ENCODE measurements at regions not wholly inside any gene's neighbourhood (a gene's known extent, or its start where the extent isn't known, plus 50 kb on each side); places are given as distances from the start of the nearest gene placed in this dataset.

DNA sequence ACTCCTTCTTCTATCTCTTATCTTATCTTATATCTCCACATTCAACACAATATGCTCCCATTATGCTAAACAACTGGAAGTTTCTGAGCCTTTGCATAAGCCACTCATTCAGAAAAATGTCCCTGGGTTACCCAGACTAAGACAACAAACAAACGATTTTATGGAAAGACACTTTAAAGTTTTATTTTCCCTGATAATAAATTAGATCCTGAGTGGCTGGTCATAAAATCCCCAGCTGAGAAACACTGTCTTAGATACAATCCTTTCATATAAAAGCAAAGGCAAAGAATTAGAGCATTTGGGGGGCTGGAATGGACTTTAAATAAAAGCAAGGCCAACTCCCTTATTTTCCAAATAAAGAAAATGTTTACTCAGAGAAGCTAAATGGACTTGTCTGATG is 322.3 kb downstream of the GBE1 start:
- DNase-seq (no peak), ATAC-seq (replicated peaks) (no peak)
- Mint-ChIP-seq H3K27me3 (no peaks in the 10 kb centered on the region), H3K27ac (no peak overlapping the region), H3K36me3 (ENCODE audit: insufficient read depth) (no peaks in the 10 kb centered on the region), H3K9me3 (peaks cover 8 to 11% of the 10 kb centered on the region in 2 donors), H3K4me3 (no peak overlapping the region), H3K4me1 (ENCODE audit: low read depth in 2 of 2) (no peaks in the 10 kb centered on the region)

DNA sequence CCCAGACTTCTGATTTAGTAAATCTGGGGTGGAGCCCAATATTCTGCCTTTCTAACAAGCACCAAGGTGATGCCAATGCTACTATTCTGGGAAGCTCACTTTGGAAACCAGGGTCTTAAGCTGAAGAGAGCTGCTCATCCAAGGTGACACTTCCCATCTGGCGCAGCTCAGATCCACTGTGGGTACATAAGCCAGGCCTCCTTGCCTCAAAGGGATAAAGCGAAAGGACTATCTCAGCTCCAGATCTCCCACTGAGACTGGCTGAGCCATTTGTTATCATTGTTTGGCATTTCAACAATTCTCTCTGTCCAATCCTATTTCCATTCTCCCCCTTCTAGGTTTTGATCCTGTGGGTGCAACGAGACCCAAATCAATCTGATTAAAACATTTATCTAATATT is 323.8 kb downstream of the GBE1 start:
- no peak for ATAC-seq (replicated peaks)
- no peak overlapping the region for H3K27ac Mint-ChIP-seq
- no peaks in the 10 kb centered on the region for H3K4me1 Mint-ChIP-seq (ENCODE audit: low read depth in 2 of 2)
- no peaks in the 10 kb centered on the region for H3K27me3 Mint-ChIP-seq
- no peak overlapping the region for H3K4me3 Mint-ChIP-seq
- H3K9me3 Mint-ChIP-seq = peaks cover 8 to 11% of the 10 kb centered on the region in 2 donors
- DNase-seq = no peak
- H3K36me3 Mint-ChIP-seq (ENCODE audit: insufficient read depth) = no peaks in the 10 kb centered on the region

DNA sequence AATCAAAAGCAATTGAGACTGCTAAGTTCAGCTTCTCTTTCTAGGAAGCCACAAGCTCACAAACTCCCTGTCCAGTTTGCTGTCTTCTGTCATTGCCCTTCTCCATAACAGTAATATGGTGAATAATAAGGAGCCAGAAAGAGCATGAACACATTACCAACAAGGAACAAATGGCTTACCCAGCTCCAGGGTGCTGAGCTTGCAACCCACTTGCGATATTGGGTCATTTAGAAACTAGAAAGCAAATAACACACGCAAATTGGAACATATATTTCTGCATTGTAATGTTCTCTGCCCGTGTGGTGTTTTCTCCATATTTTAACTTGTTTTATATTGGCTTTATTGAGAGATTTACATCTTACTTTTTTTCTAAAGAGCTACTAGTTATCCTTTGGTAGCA is 325.3 kb downstream of the GBE1 start:
- H3K36me3 Mint-ChIP-seq (ENCODE audit: insufficient read depth) = no peaks in the 10 kb centered on the region
- ATAC-seq (replicated peaks) (no peak), DNase-seq (no peak)
- no peak overlapping the region for H3K27ac Mint-ChIP-seq
- peaks cover 8 to 12% of the 10 kb centered on the region in 2 donors for H3K9me3 Mint-ChIP-seq
- no peaks in the 10 kb centered on the region for H3K4me1 Mint-ChIP-seq (ENCODE audit: low read depth in 2 of 2)
- no peak overlapping the region for H3K4me3 Mint-ChIP-seq
- no peaks in the 10 kb centered on the region for H3K27me3 Mint-ChIP-seq

DNA sequence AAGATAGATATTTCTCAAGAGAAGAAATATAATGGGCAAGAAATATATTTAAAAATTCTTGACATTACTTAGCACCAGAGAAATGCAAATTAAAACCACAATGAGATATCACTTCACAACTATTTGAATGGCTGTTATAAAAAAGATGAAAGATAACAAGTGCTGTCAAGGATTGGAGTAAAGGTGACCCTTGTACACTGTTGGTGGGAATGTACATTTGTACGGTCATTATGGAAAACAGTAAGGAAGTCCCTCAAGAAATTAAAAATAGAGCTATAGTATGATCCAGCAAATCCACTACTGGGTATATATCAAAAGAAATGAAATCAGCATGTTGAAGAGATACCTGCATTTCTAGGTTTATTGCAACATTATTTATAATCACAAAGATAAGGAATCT is 326.4 kb downstream of the GBE1 start:
- DNase-seq (no peak), ATAC-seq (replicated peaks) (no peak)
- H3K36me3 Mint-ChIP-seq (ENCODE audit: insufficient read depth) = no peaks in the 10 kb centered on the region
- no peak overlapping the region for H3K4me3 Mint-ChIP-seq
- peaks cover 8% of the 10 kb centered on the region in 2 donors for H3K9me3 Mint-ChIP-seq
- H3K27me3 Mint-ChIP-seq = no peaks in the 10 kb centered on the region
- no peak overlapping the region for H3K27ac Mint-ChIP-seq
- H3K4me1 Mint-ChIP-seq (ENCODE audit: low read depth in 2 of 2) = no peaks in the 10 kb centered on the region

DNA sequence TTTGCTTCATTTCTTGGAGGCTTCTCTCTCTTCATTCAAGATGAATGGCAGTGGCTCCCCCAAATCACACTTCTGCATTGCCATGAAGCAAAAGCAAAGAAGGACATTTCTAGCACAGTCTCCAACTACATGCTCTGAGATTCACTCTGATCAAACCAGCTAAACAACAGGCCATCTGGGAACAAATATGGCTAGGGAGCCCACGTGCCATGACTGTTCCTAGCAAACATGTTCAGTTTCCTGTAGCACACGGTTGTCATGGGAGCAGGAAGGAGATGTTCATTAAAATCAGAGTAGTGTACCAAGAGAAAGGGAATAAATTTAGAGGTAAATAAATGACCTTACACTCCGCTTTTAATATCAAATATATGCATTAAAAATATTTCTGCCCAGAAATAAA is 327.3 kb downstream of the GBE1 start:
- ATAC-seq (replicated peaks) (no peak), DNase-seq (no peak)
- no peaks in the 10 kb centered on the region for H3K36me3 Mint-ChIP-seq (ENCODE audit: insufficient read depth)
- no peak overlapping the region for H3K4me3 Mint-ChIP-seq
- H3K27ac Mint-ChIP-seq = no peak overlapping the region
- no peaks in the 10 kb centered on the region for H3K27me3 Mint-ChIP-seq
- H3K4me1 Mint-ChIP-seq (ENCODE audit: low read depth in 2 of 2) = no peaks in the 10 kb centered on the region
- peaks cover 8% of the 10 kb centered on the region in 2 donors for H3K9me3 Mint-ChIP-seq

DNA sequence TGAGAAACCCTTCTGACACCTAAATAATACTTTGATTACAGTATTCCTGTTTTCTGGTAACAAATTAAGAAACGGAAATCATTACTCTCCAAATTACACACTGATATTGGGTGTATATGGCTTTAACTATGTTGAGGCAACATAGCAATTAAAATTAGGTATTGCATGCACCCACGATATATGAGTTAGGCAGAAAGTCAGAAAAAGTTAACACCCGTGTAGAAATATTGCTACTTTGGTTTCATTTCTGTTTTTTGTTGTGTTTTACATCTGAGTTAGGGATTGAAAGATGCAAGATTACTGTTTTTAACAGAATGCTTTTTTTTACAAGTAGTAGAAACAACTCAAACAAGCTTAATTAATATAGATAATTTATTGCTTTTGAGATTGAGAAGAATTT is 327.8 kb downstream of the GBE1 start:
- no peak for ATAC-seq (replicated peaks)

DNA sequence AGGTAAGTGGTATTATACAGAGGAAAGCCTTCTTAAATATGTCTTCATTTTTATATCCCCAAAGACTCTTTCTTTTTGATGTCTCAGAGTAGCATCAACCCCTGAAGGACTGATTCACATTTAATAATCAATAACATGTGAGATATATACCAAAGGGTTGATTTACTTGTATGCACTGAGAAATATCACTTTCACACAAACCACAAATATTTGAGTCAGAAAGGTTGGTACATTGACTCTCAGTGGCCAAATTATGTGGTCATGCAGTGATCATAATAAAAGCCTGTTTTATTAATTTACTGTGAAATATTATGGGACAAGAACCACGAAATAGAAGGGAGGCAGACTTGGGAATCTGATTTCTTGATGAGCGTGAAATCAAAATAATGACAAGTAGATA is 329.0 kb downstream of the GBE1 start:
- no peaks in the 10 kb centered on the region for H3K4me1 Mint-ChIP-seq (ENCODE audit: low read depth in 2 of 2)
- H3K9me3 Mint-ChIP-seq = peaks cover 0 to 2% of the 10 kb centered on the region in 2 donors
- H3K27me3 Mint-ChIP-seq = no peaks in the 10 kb centered on the region
- no peak overlapping the region for H3K27ac Mint-ChIP-seq
- H3K36me3 Mint-ChIP-seq (ENCODE audit: insufficient read depth) = peaks cover 1% of the 10 kb centered on the region
- H3K4me3 Mint-ChIP-seq = no peak overlapping the region
- ATAC-seq (replicated peaks) (no peak), DNase-seq (no peak)

More for the DNA sequence above, 327.8 kb downstream of the GBE1 start:
- Mint-ChIP-seq H3K4me3 (no peak overlapping the region), H3K27me3 (no peaks in the 10 kb centered on the region), H3K4me1 (ENCODE audit: low read depth in 2 of 2) (no peaks in the 10 kb centered on the region), H3K9me3 (peaks cover 7 to 8% of the 10 kb centered on the region in 2 donors), H3K27ac (no peak overlapping the region), H3K36me3 (ENCODE audit: insufficient read depth) (no peaks in the 10 kb centered on the region)
- no peak for DNase-seq

DNA sequence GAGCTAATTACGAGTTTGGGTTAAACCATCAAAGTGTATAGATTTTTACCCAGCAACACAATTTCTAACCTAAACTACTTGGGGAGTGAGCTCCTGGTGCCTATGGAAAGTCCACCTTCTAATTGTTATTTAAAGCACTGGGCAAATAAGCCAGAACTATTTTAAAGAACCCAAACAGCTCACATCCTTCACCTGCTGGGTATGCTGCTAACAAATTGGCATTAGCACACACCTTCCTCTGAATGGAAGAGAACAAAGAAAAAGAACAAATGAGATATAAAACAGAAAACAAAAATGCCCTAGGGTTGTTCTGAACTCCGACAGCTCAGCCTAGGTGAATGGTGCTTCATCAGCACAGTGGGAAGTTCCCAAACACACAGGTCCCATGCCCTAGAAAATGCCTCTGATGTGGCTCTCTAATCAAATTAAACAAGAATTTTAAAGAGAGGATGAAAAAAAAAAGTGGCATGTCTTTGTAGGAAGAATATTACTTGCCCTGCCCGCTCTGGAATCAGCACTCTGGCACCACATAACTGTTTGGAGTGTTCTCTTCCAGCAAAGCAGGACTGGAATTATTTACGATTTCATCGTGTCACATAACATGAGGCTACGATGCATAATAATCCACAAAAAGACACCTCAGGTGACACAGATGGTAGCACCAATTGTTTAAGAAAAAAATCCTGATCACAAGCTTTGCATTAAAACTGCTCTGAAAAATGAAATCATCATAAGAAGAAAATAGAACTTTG is 334.4 kb downstream of the GBE1 start:
- DNase-seq (no peak), ATAC-seq (replicated peaks) (no peak)
- H3K27ac Mint-ChIP-seq = no peak overlapping the region
- peaks cover 0 to 2% of the 10 kb centered on the region in 2 donors for H3K9me3 Mint-ChIP-seq
- no peaks in the 10 kb centered on the region for H3K27me3 Mint-ChIP-seq
- peaks cover 3% of the 10 kb centered on the region for H3K36me3 Mint-ChIP-seq (ENCODE audit: insufficient read depth)
- H3K4me3 Mint-ChIP-seq = no peak overlapping the region
- no peaks in the 10 kb centered on the region for H3K4me1 Mint-ChIP-seq (ENCODE audit: low read depth in 2 of 2)

DNA sequence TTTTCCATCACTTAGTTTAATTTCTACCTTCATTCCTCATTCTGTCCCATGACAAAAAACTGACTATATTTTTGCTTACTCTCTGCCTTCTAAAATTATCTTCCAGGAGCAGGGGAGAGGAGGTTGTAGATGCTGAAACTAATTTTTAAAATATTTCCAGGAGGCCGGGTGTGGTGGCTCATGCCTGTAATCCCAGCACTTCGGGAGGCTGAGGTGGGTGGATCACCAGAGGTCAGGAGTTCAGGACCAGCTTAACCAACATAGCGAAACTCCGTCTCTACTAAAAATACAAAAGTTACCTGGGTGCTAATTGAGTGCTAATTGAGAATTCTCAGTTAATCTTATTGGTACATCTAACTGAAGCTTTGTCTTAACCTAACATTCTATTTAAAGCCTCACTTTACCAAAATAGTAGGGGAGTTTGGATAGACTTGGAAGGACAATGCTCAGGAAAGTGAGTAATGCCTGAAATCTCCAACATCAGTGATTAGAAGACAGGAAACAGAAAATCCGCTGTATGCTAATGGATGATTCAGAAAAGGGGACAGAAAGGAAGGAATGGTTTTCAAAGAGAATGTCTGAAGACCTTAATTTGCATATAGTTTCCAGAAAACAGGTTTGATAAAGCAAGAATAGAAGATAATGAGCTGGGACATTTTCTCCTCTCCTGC is 336.1 kb downstream of the GBE1 start:
- H3K4me1 Mint-ChIP-seq (ENCODE audit: low read depth in 2 of 2) = no peaks in the 10 kb centered on the region
- no peaks in the 10 kb centered on the region for H3K27me3 Mint-ChIP-seq
- no peak for ATAC-seq (replicated peaks)
- no peak overlapping the region for H3K27ac Mint-ChIP-seq
- no peak for DNase-seq
- peaks cover 3% of the 10 kb centered on the region for H3K36me3 Mint-ChIP-seq (ENCODE audit: insufficient read depth)
- H3K4me3 Mint-ChIP-seq = no peak overlapping the region
- no peaks in the 10 kb centered on the region for H3K9me3 Mint-ChIP-seq

DNA sequence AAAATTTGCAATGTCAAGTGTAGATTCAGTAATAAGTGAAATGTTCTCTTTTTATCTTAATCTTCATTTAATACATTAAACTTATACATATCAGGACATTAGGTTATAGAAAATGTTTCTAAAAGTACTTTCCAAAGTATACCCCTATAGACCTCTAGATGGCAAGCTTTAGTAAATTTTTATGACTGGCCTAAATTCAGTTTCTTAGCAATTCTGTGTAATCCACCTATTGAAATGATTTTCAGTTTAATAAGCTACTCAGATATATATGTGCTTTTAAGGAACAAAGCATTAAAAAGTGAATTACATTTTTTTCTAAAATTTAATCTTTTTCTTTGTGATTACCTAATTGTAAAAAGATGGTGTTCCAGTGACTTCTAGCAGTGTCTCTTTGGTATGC is 342.2 kb downstream of the GBE1 start:
- ATAC-seq (replicated peaks) = no peak
- Mint-ChIP-seq H3K36me3 (ENCODE audit: insufficient read depth) (no peaks in the 10 kb centered on the region), H3K9me3 (peaks cover 1 to 7% of the 10 kb centered on the region in 2 donors), H3K4me1 (ENCODE audit: low read depth in 2 of 2) (no peaks in the 10 kb centered on the region), H3K4me3 (no peak overlapping the region), H3K27me3 (no peaks in the 10 kb centered on the region), H3K27ac (no peak overlapping the region)
- no peak for DNase-seq

DNA sequence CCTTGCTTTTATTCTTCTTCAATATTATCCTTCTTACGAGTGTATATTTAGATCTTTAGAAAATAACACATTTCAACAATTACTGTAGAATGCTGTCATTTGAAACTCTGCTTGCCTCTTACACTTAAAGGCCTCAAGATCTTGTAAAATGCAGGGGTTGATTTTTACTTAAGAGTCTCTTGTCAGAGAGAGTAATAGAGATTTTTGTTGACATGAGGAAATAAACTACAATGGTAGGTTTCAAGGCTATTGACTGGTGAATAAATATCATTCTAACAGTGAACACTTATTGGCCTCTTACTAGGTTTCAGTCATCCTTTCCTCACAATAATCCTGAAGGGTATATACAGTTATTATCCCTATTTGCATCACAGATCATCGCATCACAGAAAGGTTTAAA is 344.6 kb downstream of the GBE1 start:
- no peak overlapping the region for H3K4me3 Mint-ChIP-seq
- DNase-seq (no peak), ATAC-seq (replicated peaks) (no peak)
- no peaks in the 10 kb centered on the region for H3K4me1 Mint-ChIP-seq (ENCODE audit: low read depth in 2 of 2)
- H3K27ac Mint-ChIP-seq = no peak overlapping the region
- no peaks in the 10 kb centered on the region for H3K27me3 Mint-ChIP-seq
- H3K36me3 Mint-ChIP-seq (ENCODE audit: insufficient read depth) = no peaks in the 10 kb centered on the region
- H3K9me3 Mint-ChIP-seq = peaks cover 3 to 7% of the 10 kb centered on the region in 2 donors

DNA sequence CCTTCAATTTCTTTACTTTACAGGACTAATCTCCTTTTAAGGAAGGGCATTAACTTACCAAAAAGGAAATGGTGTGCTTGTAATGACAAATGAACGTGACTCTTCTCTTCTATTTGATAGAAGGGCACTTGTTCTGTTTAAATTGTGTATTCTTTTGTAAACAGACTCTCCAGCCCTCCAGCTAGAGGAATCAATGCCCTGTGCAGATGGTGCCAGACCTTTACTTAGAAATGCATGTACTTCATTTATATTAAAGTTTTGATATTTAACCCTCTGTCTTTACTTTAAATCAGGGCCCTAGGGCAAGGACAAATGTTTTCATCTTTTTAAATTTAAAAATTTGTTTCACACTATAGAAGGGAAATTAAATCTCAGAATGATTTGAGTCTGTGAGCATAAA is 355.1 kb downstream of the GBE1 start:
- H3K27ac Mint-ChIP-seq = no peak overlapping the region
- no peak for DNase-seq
- H3K4me3 Mint-ChIP-seq = no peak overlapping the region
- no peaks in the 10 kb centered on the region for H3K27me3 Mint-ChIP-seq
- peaks cover 3 to 13% of the 10 kb centered on the region in 2 donors for H3K9me3 Mint-ChIP-seq
- no peaks in the 10 kb centered on the region for H3K36me3 Mint-ChIP-seq (ENCODE audit: insufficient read depth)
- H3K4me1 Mint-ChIP-seq (ENCODE audit: low read depth in 2 of 2) = no peaks in the 10 kb centered on the region
- ATAC-seq (replicated peaks) = no peak

DNA sequence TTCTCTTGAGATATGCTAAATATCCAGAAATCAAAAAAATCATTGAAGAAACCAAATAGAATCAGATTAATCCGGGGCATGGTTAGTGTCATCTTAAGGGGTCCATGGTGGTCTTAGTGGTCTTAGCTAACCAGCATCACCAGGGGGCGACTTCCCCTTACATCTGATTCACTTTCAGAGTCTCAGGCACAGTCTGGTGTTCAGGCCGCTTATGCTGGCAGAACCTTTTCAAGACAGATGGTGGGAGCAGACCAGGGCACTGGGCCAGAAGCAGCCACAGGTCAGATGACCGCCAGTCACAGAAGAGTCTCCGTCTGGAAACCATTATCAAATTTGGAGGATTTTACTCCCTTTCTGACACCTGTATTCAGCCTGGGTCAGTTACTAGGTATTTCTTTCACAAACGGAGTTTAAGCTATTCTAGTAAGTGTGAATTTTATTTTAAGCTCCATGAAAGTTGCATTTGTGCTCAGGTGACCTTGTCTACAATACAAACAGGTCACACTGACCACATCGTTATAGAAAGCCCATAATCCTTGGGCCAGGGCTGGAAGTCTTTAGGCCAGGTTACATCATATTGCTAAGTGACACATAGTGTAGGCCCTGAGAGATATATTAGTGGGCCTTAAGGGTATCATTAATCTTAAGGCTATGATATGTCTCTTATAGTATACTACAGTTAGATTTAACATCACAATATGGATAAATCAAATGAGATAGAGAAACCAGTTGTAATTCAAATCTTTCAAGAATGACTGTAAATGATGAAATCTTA is 365.5 kb downstream of the GBE1 start:
- H3K36me3 Mint-ChIP-seq (ENCODE audit: insufficient read depth) = no peaks in the 10 kb centered on the region
- ATAC-seq (replicated peaks) (no peak), DNase-seq (no peak)
- no peaks in the 10 kb centered on the region for H3K4me1 Mint-ChIP-seq (ENCODE audit: low read depth in 2 of 2)
- peaks cover 0 to 5% of the 10 kb centered on the region in 2 donors for H3K9me3 Mint-ChIP-seq
- no peaks in the 10 kb centered on the region for H3K27me3 Mint-ChIP-seq
- no peak overlapping the region for H3K4me3 Mint-ChIP-seq
- H3K27ac Mint-ChIP-seq = no peak overlapping the region

Measured in effector memory CD8-positive, alpha-beta T cell (primary cell).